ENCODE measurements at regions not wholly inside any gene's neighbourhood (a gene's known extent, or its start where the extent isn't known, plus 50 kb on each side); places are given as distances from the start of the nearest gene placed in this dataset.

DNA sequence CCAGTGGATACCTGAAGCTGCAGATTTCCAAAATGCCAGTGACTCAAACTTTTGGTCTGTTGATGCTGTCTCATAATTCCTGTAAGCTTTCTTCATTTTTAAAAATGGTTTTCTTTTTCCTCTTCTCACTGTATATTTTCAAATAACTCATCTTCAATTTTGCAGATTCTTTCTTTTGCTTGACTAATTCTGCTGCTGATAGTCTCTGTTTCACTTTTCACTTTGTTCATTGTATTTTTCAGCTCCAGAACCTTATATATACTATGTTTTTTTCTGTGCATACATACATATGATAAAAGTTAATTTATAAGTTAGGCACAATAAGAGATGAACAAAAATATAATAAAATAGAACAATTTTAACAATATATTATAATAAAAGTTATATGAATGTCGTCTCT is 237.7 kb upstream of the GPRIN3 start:
- TF ChIP-seq, protein P1, sequence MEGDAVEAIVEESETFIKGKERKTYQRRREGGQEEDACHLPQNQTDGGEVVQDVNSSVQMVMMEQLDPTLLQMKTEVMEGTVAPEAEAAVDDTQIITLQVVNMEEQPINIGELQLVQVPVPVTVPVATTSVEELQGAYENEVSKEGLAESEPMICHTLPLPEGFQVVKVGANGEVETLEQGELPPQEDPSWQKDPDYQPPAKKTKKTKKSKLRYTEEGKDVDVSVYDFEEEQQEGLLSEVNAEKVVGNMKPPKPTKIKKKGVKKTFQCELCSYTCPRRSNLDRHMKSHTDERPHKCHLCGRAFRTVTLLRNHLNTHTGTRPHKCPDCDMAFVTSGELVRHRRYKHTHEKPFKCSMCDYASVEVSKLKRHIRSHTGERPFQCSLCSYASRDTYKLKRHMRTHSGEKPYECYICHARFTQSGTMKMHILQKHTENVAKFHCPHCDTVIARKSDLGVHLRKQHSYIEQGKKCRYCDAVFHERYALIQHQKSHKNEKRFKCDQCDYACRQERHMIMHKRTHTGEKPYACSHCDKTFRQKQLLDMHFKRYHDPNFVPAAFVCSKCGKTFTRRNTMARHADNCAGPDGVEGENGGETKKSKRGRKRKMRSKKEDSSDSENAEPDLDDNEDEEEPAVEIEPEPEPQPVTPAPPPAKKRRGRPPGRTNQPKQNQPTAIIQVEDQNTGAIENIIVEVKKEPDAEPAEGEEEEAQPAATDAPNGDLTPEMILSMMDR (IDR thresholded peaks at IDR 0.05) = no peak
- Mint-ChIP-seq H3K9me3 (peaks cover 60% of the 10 kb centered on the region), H3K27me3 (ENCODE audit: low read depth, poor library complexity) (no peaks in the 10 kb centered on the region), H3K36me3 (ENCODE audit: low read depth) (peaks cover 17% of the 10 kb centered on the region), H3K4me1 (peaks cover 6% of the 10 kb centered on the region), H3K27ac (no peak overlapping the region), H3K4me3 (no peak overlapping the region)
- DNase-seq = no peak

DNA sequence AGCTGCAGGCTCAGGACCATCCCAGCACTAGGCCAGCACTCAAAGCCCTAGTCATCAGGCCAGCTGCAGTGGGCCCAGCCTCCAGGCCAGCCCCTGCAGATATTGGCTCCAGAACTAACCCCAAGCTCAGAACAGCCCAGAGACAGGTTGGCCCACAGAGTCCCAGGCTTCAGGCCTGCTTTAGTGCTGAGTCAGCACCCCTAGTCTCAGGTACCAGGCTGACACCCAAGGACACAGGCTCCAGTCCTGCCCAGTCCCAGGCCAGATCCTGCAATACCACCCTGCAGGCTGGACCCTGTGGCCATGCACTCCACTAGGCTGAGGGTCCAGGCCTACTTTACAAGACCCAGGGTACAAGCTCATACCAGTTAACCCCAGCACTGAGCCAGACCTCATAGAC is 234.4 kb upstream of the GPRIN3 start:
- no peak overlapping the region for H3K4me3 Mint-ChIP-seq
- peaks cover 25% of the 10 kb centered on the region for H3K4me1 Mint-ChIP-seq
- DNase-seq = no peak
- no peaks in the 10 kb centered on the region for H3K27me3 Mint-ChIP-seq (ENCODE audit: low read depth, poor library complexity)
- H3K9me3 Mint-ChIP-seq = peaks cover 43% of the 10 kb centered on the region
- H3K36me3 Mint-ChIP-seq (ENCODE audit: low read depth) = peaks cover 17% of the 10 kb centered on the region
- TF ChIP-seq, protein P1 (IDR thresholded peaks at IDR 0.05) = no peak
- H3K27ac Mint-ChIP-seq = no peak overlapping the region

GRCh38 chr4:89539797-89540711 is 232.5 kb upstream of the GPRIN3 start:
- TF ChIP-seq, protein P1 (IDR thresholded peaks at IDR 0.05) = no peak
- Mint-ChIP-seq H3K36me3 (ENCODE audit: low read depth) (peaks cover 17% of the 10 kb centered on the region), H3K4me1 (peaks cover 25% of the 10 kb centered on the region), H3K27ac (peak overlapping the region; percentile 81), H3K4me3 (no peak overlapping the region), H3K27me3 (ENCODE audit: low read depth, poor library complexity) (no peaks in the 10 kb centered on the region), H3K9me3 (peaks cover 32% of the 10 kb centered on the region)
- DNase-seq = no peak

GRCh38 chr4:89539374-89539773 is 231.8 kb upstream of the GPRIN3 start:
- H3K4me1 Mint-ChIP-seq = peaks cover 25% of the 10 kb centered on the region
- peaks cover 26% of the 10 kb centered on the region for H3K9me3 Mint-ChIP-seq
- H3K27me3 Mint-ChIP-seq (ENCODE audit: low read depth, poor library complexity) = no peaks in the 10 kb centered on the region
- H3K4me3 Mint-ChIP-seq = no peak overlapping the region
- TF ChIP-seq, protein P1 (IDR thresholded peaks at IDR 0.05) = no peak
- no peak for DNase-seq
- H3K36me3 Mint-ChIP-seq (ENCODE audit: low read depth) = peaks cover 13% of the 10 kb centered on the region
- H3K27ac Mint-ChIP-seq = no peak overlapping the region

DNA sequence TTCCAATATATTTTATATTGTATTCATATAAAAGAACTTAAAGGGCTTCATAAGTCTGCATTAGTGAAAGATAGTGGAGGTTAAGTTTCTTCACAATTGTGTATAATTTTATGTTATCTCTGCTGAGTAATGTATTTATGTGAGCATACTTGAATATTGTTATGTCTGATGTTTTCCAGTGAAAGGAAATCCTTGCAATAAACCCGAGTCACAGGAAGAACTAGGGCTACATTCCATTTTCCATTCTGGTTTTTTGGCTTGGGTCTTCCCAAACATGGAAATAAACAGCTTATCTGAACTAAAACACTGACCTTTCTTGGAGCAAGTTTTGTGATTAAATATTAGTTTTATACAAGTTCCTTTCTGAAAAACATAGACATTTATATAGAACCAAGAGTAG is 231.3 kb upstream of the GPRIN3 start:
- H3K9me3 Mint-ChIP-seq = peaks cover 23% of the 10 kb centered on the region
- peaks cover 25% of the 10 kb centered on the region for H3K4me1 Mint-ChIP-seq
- TF ChIP-seq, protein P1 (IDR thresholded peaks at IDR 0.05) = no peak
- no peak for DNase-seq
- H3K27ac Mint-ChIP-seq = no peak overlapping the region
- peaks cover 12% of the 10 kb centered on the region for H3K36me3 Mint-ChIP-seq (ENCODE audit: low read depth)
- no peaks in the 10 kb centered on the region for H3K27me3 Mint-ChIP-seq (ENCODE audit: low read depth, poor library complexity)
- H3K4me3 Mint-ChIP-seq = no peak overlapping the region

DNA sequence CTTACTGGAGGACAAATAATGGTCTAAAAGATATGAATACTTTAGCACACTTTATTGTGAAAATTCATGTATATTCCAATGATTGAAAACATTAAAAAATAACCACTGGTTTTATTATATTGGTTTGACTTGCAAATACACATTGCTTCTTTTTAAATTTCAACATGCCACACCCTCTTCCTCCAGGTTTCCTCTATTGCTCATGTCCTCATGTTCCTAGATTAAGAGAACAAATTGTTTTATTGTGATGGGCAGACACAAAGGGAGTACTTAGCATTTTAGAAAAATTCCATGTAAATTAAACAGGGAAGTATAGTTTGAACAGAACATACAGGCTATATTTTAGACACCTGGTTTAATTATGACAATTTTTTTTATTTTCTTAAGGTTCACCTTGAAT is 230.6 kb upstream of the GPRIN3 start:
- H3K9me3 Mint-ChIP-seq = peaks cover 16% of the 10 kb centered on the region
- peaks cover 5% of the 10 kb centered on the region for H3K36me3 Mint-ChIP-seq (ENCODE audit: low read depth)
- H3K27ac Mint-ChIP-seq = no peak overlapping the region
- no peak for DNase-seq
- peaks cover 25% of the 10 kb centered on the region for H3K4me1 Mint-ChIP-seq
- TF ChIP-seq, protein P1 (IDR thresholded peaks at IDR 0.05) = no peak
- no peaks in the 10 kb centered on the region for H3K27me3 Mint-ChIP-seq (ENCODE audit: low read depth, poor library complexity)
- H3K4me3 Mint-ChIP-seq = no peak overlapping the region
